HG03159 (cell line): ENCODE measurements at regions not wholly inside any gene's neighbourhood (a gene's known extent, or its start where the extent isn't known, plus 50 kb on each side); places are given as distances from the start of the nearest gene placed in this dataset.
"Not testable (repeated sequence)": the region's sequence is repeated elsewhere in the genome, so short reads cannot be mapped to it uniquely, and the experiment has no call there.

ENCODE experiments used
- ATAC-seq: cut with Tn5 transposase; IDR thresholded peaks from one replicate; pipeline ENCODE4 v1.9.1; 2021; ENCODE audit warnings: mild to moderate bottlenecking, moderate library complexity; ENCODE audit not compliant: unreplicated experiment

DNA sequence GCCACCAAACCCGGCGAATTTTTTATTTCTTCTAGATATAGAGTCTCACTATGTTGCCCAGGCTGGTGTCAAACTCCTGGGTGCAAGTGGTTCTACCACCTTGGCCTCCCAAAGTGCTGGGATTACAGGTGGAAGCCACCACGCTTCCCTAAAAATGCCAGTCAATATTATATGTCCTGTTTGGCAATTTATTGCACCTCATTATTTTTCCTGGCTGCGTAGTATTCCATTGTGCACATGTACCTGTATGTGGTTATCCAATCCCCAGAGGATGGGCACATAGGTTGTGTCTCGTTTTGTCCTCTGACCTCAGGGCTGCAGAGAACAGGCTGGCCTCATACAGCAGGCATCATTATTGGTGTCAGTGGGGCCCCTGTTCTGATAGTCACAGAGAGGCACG is 181.7 kb downstream of the C9orf50 start:
- ATAC-seq = no peak

DNA sequence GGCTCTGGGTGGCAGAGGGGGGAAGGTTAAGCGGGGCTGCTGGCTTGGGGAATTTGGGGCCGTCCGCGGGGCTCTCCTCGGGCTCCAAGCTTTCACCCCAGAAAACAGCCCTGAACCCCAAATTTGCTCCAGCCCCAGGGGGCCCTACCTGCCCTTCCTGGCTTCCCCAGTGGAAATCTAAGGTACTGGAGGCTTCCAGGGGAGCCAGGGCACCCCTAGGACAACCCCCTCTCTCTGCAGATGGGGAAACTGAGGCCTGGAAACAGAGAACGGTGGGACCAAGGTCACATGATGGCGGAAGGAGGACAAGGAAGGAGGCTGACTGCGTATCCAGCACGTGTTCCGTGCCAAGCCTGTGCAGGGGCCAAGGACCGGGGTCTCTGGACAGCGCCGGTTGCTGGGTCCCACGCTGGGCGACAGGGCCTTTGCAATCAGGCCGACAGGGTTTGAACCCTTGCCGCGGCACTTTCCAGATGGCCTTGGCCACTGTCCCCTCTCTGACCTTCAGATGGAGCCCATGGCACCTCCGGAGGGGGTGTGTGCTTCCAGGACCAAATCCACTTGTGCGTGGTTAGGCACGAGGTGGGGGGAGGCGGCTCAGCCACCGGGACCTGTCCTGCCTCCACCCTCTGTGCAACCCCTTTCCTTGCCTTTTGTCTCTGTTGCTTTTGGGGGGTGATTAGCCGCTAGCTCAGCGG is 183.1 kb downstream of the C9orf50 start:
- no peak for ATAC-seq

DNA sequence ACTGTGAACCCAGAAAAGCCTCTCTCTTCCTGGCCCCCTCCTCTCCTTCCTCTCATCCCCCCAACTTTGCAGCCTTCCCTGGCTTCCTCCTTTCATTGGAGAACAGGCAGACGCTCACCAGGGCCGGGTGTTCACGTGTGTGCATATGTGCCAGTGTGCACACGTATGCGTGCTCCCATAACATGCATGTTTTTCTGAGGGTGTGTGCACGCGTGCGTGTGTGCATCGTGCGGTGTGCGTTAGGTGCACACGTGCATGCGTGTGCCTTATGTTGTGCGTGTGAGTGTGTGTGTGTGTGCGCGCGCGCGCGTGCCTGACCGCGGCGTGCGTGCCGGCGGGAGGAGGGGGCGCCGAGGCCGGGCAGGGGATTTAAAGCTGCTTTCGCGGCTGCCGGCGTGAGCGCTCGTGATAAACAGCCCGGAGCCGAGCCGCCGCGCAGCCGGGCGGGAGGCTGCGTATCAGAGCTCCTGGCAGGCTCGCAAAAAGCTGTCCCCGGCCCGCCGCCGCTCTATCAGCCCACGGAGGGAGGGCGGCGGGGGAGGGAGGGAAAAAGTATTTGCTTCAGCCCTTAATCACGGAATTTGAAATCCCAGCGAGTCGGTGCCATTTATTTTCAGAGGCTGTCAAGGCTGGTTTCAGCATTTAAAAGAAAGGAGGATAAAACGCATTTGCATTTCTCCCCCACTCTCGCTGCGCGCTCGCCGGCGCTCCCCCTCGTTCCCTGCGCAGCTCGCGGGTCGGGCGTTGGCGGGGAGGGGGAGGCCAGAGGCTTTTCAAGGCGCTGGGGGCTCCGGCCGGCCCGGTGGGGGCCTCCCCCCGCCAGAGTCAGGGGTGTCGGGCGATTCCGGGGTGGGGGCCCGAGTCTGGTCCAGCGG is 183.9 kb downstream of the C9orf50 start:
- ATAC-seq = no peak

DNA sequence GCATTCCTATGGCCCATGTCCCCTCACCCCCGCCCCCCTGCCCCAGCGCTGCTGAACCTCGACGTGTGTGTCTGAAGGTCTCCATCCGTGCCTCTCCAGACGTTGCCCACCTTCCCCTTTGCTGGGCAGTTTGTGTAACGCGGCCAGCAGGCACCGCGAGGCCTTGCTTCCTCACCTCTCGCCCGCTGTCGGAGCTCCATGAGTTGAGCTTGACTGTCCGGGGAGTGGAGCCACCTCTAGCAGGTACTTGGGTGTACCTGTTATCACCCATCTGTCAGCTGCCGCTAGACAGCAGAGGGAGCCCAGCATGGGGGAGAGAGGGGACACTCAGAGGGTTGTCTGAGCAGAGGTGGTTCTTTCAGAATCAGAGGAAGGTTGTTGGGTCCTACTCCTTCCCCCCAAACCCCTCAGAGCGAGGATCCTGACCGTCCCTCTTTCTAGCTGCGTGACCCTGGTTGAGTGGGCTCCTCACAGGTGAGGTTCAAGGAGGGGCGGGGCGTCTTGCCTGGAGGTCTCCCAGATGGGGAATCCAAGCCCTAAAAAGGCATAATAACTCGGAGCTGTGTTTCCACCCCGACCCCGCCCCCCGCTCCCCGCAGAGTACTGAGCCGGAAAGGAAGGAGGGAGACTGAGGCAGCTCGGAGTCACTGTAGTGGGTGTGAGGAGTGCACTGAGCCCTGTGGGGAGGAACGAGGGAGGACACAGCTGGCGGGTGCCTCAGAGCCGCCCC is 184.7 kb downstream of the C9orf50 start:
- no peak for ATAC-seq

DNA sequence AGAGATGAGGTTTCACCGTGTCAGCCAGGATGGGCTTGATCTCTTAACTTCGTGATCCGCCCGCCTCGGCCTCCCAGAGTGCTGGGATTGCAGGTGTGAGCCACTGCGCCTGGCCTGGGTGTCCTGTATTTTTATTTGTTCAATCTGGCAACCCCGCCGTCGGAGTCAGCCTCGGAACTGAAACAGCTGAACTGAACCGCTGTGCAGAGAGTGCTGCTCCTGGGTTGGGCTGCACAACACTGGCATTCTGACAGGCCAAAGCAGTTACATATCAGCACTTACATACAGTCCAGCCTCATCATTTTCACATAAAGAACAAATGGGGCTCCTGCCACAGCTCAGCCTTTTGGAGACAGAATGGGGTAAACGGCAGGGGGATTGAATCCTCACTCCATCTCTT is 185.6 kb downstream of the C9orf50 start:
- ATAC-seq = no peak

DNA sequence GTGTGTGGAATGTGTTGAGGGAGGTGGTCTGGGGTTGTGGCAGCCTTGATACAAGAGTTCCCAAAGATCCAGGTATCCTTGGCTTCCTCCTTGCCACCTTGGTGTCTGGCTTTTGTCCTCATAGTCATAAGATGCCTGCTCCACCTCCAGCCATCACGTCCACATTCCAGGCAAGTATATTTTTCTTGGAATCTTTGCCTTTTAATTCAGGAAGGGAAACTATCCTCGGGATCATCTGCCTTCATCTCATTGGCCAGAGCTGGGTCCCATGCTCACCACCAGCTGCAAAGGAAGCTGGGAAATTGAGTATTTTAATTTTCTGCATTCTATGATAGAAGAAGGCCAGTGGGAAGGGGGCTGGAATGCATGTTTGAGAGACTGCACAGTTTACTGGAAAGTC is 186.7 kb downstream of the C9orf50 start:
- no peak for ATAC-seq

- ATAC-seq = no peak
Measured at GRCh38 chr9:129432297-129433154, 188.4 kb downstream of the C9orf50 start.

DNA sequence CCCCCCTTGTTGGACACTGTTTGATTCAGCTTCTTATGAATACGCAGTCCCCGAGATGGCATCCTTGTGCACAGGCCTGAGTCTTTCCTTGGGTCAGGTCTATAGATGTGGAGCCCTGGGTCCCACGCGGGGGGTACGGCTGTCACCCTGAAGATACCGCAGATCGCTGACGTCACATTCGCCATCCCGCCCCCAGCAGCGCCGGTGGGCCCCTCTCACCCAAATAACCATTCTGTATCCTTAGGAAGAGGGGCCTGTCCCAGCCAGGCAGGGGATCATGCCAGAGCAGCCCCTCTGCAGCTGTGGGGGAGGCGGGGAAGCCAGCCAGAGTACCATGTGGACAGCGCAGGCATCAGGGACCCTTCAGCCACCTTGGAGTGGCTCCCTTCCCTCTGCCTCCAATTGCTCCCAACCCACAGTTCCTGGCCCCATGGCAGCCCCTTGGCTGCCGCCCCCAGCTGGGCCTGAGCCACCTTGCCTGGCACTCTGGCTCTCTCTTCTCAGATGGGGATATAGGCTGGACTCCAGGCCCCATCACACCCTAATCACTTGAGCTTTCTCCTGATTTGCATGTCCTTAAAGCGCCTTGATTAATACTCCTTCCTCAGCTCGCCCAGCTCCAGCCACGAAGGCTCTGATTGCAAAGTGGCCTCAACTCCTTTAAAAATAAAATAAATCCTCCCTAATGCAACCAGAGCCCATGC is 189.8 kb downstream of the C9orf50 start:
- no peak for ATAC-seq

DNA sequence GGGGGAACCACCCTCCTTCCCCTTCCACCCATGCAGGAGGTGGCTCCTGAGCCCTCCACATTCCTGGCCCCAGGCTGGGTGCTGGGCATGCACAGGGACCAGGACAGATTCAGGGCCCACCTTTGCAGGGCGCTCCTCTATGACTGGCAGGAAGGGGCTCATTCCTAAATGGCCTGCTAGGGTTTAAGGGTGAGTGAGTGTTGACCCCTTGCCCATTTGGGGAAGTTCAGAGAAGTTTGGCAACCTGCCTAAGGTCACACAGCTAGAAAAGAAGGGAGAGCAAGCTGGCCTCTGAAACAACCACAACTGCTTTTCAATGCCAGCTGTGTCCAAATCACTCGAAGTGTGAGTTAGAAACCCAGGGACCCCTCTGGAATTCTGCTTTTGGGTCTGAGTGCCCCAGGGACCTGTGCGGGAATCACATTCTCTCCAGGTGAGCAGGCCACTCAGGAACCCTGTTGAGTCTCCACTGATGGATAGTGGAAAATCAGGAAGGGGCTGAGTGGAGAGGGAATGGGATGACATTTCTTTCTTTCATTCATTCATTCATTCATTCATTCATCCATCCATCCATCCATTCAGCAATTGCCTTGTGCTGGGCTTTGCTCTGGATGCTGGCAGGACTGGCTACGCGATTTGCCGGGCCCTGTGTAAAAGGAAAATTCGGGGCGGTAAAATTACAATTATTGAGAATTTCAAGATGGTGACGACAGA is 191.9 kb downstream of the C9orf50 start:
- ATAC-seq = no peak

DNA sequence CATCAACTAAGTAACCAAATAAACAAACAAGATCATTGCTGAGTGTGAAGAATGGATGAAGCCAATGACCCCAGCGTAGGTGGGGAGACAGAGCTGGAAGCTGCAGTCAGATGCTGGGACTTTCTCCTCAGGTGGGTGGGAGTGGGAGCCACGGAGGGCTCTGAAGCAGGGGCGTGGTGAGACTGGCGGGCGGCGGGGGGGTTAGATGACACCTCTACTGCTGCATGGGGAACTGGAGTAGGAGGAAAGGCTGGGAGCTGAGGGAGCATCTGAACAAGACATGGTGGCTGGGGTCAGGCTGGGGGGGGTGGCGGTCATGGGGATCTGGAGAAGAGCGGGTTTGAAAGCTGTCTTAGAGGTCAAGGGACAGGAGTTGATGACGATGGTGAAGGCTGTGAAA is 193.8 kb downstream of the C9orf50 start:
- ATAC-seq = no peak

- not testable (repeated sequence) for ATAC-seq
Measured at GRCh38 chr9:129423755-129424154, 197.1 kb downstream of the C9orf50 start.

DNA sequence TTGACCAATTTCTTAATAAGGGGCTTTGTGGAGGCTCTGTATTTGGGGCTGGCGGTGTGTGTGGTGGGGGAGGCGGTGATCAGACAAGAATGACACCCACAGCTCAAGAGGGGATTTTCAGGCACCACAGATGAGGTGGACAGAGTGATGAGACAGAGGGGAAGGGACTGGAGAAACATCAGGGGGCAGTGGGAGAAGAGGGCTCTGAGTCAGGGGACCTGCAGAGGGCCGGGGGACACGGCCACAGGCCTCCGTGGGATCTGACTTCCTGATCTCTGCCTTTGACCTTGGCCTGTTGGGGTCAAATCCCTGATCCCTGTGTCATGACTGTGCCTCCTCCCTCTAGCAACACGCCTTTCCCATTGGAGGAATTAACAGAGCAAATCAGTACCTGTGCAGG is 197.7 kb downstream of the C9orf50 start:
- ATAC-seq = no peak

GRCh38 chr9:129422843-129423192 is 198.1 kb downstream of the C9orf50 start:
- no peak for ATAC-seq

GRCh38 chr9:129422032-129422842 is 198.7 kb downstream of the C9orf50 start:
- ATAC-seq = no peak

- ATAC-seq = no peak
Measured at GRCh38 chr9:129421371-129421770, 199.5 kb downstream of the C9orf50 start.

DNA sequence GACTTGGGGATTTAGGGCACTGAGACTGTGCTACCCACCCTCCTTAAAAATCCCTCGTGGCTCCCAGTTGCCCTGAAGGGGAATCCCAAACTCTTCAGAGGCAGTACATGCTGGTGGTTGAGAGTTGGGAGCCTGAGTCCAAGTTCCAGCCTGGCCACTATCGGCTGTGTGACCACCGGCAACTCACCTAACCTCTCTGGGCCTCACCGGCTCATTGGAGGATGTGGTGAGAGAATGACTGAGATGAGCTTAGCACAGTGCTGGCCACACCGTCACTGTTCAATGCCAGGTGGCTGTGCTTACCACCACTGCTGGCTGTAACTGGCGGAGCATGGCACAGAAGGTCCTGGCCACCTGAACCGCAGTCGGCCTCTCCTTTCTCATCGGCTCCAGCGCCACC is 200.2 kb downstream of the C9orf50 start:
- ATAC-seq = no peak

- no peak for ATAC-seq
Measured at GRCh38 chr9:129419382-129419899, 201.5 kb downstream of the C9orf50 start.

DNA sequence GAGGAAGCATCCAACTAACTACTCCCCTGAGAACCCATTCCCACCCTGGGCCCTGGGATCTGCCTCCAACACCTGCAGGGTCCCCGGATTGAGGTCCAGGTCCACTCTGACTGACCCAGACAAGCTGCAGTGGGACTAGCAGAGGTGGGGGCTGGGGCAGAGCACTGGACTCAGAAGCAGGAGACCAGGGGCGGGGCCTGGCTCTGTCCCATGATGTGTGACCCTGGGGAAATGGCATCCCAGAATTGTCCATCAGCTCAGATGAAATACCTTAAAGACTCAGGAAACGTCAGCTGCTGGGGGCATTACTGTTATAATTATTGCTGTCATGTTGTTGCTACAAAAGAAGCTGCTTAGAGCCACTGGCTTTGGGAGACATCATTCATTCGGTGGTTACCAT is 202.4 kb downstream of the C9orf50 start:
- ATAC-seq = no peak
